Vagina (tissue), 2 donors: ENCODE measurements at regions not wholly inside any gene's neighbourhood (a gene's known extent, or its start where the extent isn't known, plus 50 kb on each side); places are given as distances from the start of the nearest gene placed in this dataset.

Experiments used
- DNase-seq, 2 donors: peaks; one replicate each; pipeline ENCODE4 v3.0.0-alpha.2; 2017; ENCODE audit errors: extremely low spot score in 2 of 2
- H3K27ac ChIP-seq: fragments of 200-600 bp; sonication (generic); one replicate; pipeline ENCODE4 v1.5.1; 2019
- H3K27me3 ChIP-seq: fragments of 200-600 bp; sonication (generic); one replicate; pipeline ENCODE4 v1.5.1; 2019
- H3K36me3 ChIP-seq, 2 donors: fragments of 200-600 bp; sonication (generic); one replicate each; pipeline ENCODE4 v1.5.1; 2017 to 2019
- H3K4me1 ChIP-seq: fragments of 200-600 bp; sonication (generic); one replicate; pipeline ENCODE4 v1.5.1; 2019
- H3K4me3 ChIP-seq, 2 donors: fragments of 200-600 bp; sonication (generic); 1 replicate in 1 of 2; 2 replicates in 1 of 2; pipeline ENCODE4 v1.5.1; 2016 to 2019
- H3K9me3 ChIP-seq: fragments of 200-600 bp; sonication (generic); one replicate; pipeline ENCODE4 v1.5.1; 2019
- CTCF ChIP-seq, 3 experiments: fragments of 450-650 bp in 2 of 3; fragments of 200-600 bp in 1 of 3; sonication (generic) in 1 of 3; IDR thresholded peaks; one replicate each; pipeline ENCODE4 v1.5.1; 2017 to 2019; ENCODE audit warnings: antibody characterized with exemption in 3 of 3, mild to moderate bottlenecking in 2 of 3, moderate library complexity in 2 of 3
- POLR2A ChIP-seq, 2 donors: fragments of 450-650 bp; IDR thresholded peaks; one replicate each; pipeline ENCODE4 v1.6.1; 2017; ENCODE audit warnings: antibody characterized with exemption in 2 of 2, mild to moderate bottlenecking in 2 of 2, moderate library complexity in 2 of 2
- POLR2AphosphoS5 ChIP-seq, 2 donors: sonication (generic); formaldehyde crosslinking; IDR thresholded peaks; one replicate each; pipeline ENCODE4 v1.9.0; 2017; ENCODE audit warnings: antibody characterized with exemption in 2 of 2, mild to moderate bottlenecking in 2 of 2, low read depth in 1 of 2; ENCODE audit not compliant: insufficient read depth in 1 of 2
- intact Hi-C: fragments of 100-400 bp; cut with DNase I; formaldehyde crosslinking; loops from one replicate; pipeline ENCODE4 v1.15.1; 2023

DNA sequence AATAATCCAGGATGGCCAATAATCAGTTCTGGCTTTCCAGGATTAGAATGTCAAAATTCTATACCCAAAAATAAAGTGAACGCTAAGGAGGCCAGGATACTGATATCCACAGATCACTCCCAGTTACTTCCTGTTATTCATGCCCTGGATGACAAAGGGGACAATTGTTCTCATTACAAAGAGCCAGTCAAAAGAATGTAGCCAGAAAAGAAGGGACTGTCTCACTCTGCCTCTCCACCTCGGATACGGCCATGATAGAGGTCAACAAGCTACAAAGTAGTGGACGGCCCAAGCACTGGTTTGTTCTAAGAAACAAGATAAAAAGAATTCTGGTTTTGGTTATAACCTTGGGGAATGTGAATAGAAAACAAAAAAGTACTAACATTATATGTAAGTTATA lies 116.1 kb upstream of the ATF7IP start:
- intact Hi-C loops = no loop called here
- Histone ChIP-seq H3K4me3 (no peak overlapping the region), H3K9me3 (peaks cover 1% of the 10 kb centered on the region), H3K27ac (no peak overlapping the region), H3K27me3 (no peaks in the 10 kb centered on the region), H3K4me1 (no peaks in the 10 kb centered on the region), H3K36me3 (no peaks in the 10 kb centered on the region)
- no peak for TF ChIP-seq POLR2A (IDR thresholded peaks at IDR 0.05)
- TF ChIP-seq CTCF (IDR thresholded peaks at IDR 0.05) = no peak
- no peak for TF ChIP-seq POLR2AphosphoS5 (IDR thresholded peaks at IDR 0.05; ENCODE audit: insufficient read depth in 1 of 2, low read depth in 1 of 2)
- no peak for DNase-seq

- Histone ChIP-seq H3K36me3 (no peaks in the 10 kb centered on the region), H3K4me1 (peaks cover 16% of the 10 kb centered on the region), H3K27me3 (no peaks in the 10 kb centered on the region), H3K4me3 (no peak overlapping the region), H3K9me3 (no peaks in the 10 kb centered on the region), H3K27ac (no peak overlapping the region)
- no peak for DNase-seq
- intact Hi-C loops = no loop called here
- TF ChIP-seq POLR2A (IDR thresholded peaks at IDR 0.05) = no peak
- TF ChIP-seq CTCF (IDR thresholded peaks at IDR 0.05) = no peak
- no peak for TF ChIP-seq POLR2AphosphoS5 (IDR thresholded peaks at IDR 0.05; ENCODE audit: insufficient read depth in 1 of 2, low read depth in 1 of 2)
These were observed 112.8 kb upstream of the ATF7IP start for GRCh38 chr12:14252697-14253096.

DNA sequence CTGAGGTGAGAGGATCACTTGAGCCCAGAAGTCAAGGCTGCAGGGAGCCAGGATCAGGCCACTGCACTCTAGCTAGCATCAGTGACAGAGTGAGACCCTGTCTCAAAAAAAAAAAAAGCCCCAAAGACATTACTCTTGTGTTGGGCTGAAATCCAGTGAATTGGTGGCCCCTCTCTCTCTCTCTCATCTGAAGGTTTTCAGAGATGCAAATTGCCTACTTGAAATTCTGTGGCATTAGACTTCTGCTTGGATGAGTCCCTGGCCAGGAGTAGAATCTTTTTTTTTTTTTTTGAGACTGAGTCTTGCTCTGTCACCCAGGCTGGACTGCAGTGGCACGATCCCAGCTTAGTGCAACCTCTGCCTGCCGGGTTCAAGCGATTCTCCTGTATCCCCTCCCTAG lies 112.0 kb upstream of the ATF7IP start:
- intact Hi-C loops = no loop called here
- H3K27me3 ChIP-seq = no peaks in the 10 kb centered on the region
- H3K36me3 ChIP-seq = no peaks in the 10 kb centered on the region
- DNase-seq = no peak
- H3K4me1 ChIP-seq = peaks cover 24% of the 10 kb centered on the region
- TF ChIP-seq CTCF (IDR thresholded peaks at IDR 0.05) (no peak), POLR2A (IDR thresholded peaks at IDR 0.05) (no peak), POLR2AphosphoS5 (IDR thresholded peaks at IDR 0.05; ENCODE audit: insufficient read depth in 1 of 2, low read depth in 1 of 2) (no peak)
- no peaks in the 10 kb centered on the region for H3K9me3 ChIP-seq
- no peak overlapping the region for H3K27ac ChIP-seq
- no peak overlapping the region for H3K4me3 ChIP-seq

DNA sequence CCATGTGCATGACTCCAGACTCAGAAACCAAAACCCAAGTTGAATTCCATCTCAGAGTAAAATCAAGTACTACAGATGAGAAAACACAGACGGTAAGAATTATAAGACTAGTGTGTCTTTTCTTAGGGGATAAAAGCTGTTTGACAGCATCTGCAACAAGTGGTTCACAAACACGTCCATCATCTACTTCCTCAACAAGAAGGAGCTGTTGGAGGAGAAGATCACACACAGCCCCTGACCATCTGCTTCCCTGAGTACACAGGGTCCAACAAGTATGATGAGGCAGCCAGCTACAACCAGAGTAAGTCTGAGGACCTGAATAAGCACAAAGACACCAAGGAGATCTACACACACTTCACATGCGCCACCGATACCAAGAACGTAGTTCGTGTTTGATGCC lies 110.7 kb upstream of the ATF7IP start:
- no peak for DNase-seq
- H3K36me3 ChIP-seq = no peaks in the 10 kb centered on the region
- H3K27me3 ChIP-seq = no peaks in the 10 kb centered on the region
- H3K9me3 ChIP-seq = no peaks in the 10 kb centered on the region
- TF ChIP-seq POLR2AphosphoS5 (IDR thresholded peaks at IDR 0.05; ENCODE audit: insufficient read depth in 1 of 2, low read depth in 1 of 2) (no peak), CTCF (IDR thresholded peaks at IDR 0.05) (no peak), POLR2A (IDR thresholded peaks at IDR 0.05) (no peak)
- intact Hi-C loops = loop anchor here (5.0 kb wide), 1 partner anchor 113 kb away; the partner anchor contains the start of gene ATF7IP
- no peak overlapping the region for H3K27ac ChIP-seq
- H3K4me3 ChIP-seq = no peak overlapping the region
- H3K4me1 ChIP-seq = peaks cover 37% of the 10 kb centered on the region

- intact Hi-C loops = loop anchor here (5.0 kb wide), 1 partner anchor 111 kb away; the partner anchor contains the start of gene ATF7IP
- no peak for DNase-seq
- TF ChIP-seq POLR2A (IDR thresholded peaks at IDR 0.05) (no peak), POLR2AphosphoS5 (IDR thresholded peaks at IDR 0.05; ENCODE audit: insufficient read depth in 1 of 2, low read depth in 1 of 2) (no peak), CTCF (IDR thresholded peaks at IDR 0.05) (no peak)
- Histone ChIP-seq H3K4me1 (peaks cover 50% of the 10 kb centered on the region), H3K27ac (peak overlapping the region; percentile 88), H3K36me3 (no peaks in the 10 kb centered on the region), H3K27me3 (no peaks in the 10 kb centered on the region), H3K4me3 (no peak overlapping the region), H3K9me3 (no peaks in the 10 kb centered on the region)
These were observed 109.4 kb upstream of the ATF7IP start for GRCh38 chr12:14256121-14256520.
